ENCODE measurements at regions not wholly inside any gene's neighbourhood (a gene's known extent, or its start where the extent isn't known, plus 50 kb on each side); places are given as distances from the start of the nearest gene placed in this dataset.
"Not testable (repeated sequence)": the region's sequence is repeated elsewhere in the genome, so short reads cannot be mapped to it uniquely, and the experiment has no call there.

DNA sequence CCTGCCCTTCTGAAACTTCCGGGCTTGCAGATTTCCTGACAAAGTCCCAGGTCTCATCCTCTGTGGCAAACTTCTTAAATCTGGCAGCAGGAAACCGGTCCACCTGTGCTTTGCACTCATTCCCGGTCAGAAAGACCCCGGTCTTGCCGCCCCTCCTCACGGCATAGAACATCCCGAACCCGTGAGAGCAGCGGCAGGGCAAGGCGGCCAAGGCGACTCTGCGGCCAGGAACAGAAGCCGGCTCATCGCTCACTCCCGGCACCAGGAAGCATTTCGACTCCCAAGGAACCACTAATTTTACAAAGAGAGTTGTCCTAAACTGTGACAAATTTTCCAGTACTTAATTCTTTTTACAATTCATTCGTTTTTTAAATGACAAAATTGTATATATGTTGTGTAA, 140.3 kb downstream of the USP22 start:
- TF ChIP-seq, protein P1, sequence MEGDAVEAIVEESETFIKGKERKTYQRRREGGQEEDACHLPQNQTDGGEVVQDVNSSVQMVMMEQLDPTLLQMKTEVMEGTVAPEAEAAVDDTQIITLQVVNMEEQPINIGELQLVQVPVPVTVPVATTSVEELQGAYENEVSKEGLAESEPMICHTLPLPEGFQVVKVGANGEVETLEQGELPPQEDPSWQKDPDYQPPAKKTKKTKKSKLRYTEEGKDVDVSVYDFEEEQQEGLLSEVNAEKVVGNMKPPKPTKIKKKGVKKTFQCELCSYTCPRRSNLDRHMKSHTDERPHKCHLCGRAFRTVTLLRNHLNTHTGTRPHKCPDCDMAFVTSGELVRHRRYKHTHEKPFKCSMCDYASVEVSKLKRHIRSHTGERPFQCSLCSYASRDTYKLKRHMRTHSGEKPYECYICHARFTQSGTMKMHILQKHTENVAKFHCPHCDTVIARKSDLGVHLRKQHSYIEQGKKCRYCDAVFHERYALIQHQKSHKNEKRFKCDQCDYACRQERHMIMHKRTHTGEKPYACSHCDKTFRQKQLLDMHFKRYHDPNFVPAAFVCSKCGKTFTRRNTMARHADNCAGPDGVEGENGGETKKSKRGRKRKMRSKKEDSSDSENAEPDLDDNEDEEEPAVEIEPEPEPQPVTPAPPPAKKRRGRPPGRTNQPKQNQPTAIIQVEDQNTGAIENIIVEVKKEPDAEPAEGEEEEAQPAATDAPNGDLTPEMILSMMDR (conservative IDR thresholded peaks at IDR 0.05; ENCODE audit: low read length), result not testable (repeated sequence)
- TF ChIP-seq EZH2phosphoT487 (IDR thresholded peaks at IDR 0.05; ENCODE audit: borderline replicate concordance, low read depth, low read length), result not testable (repeated sequence)

Measured in OCI-LY7 (cell line).